ENCODE measurements at regions not wholly inside any gene's neighbourhood (a gene's known extent, or its start where the extent isn't known, plus 50 kb on each side); places are given as distances from the start of the nearest gene placed in this dataset.
"Not testable (repeated sequence)": the region's sequence is repeated elsewhere in the genome, so short reads cannot be mapped to it uniquely, and the experiment has no call there.

GRCh38 chr7:153224890-153225289 lies 465.3 kb downstream of the ACTR3B start:
- no peaks in the 10 kb centered on the region for H3K9me2 ChIP-seq (ENCODE audit: insufficient read depth, low read length)
- H3K4me3 ChIP-seq (ENCODE audit: low read depth, low read length, poor library complexity, severe bottlenecking) = no peak overlapping the region
- no peaks in the 10 kb centered on the region for H4K20me1 ChIP-seq (ENCODE audit: insufficient read depth, low read length)
- POLR2A ChIA-PET = interaction anchor here (0.6 kb wide), 1 partner anchor 29 kb away, joined by 4 read pairs; no protein-coding TSS in a partner anchor
- no peak overlapping the region for H2AFZ ChIP-seq (ENCODE audit: low read length)
- CTCF ChIA-PET (ENCODE audit: unreplicated experiment) = no interaction called here
- no peak overlapping the region for H3K4me2 ChIP-seq (ENCODE audit: low read length)
- H3K4me1 ChIP-seq (ENCODE audit: insufficient read depth, low read length, poor library complexity, severe bottlenecking) = no peaks in the 10 kb centered on the region
- no peak for TF ChIP-seq CTCF (conservative IDR thresholded peaks at IDR 0.05; ENCODE audit: low read length)
- no peak for TF ChIP-seq EZH2phosphoT487 (IDR thresholded peaks at IDR 0.05; ENCODE audit: borderline replicate concordance, low read depth, low read length)
- DNase-seq (ENCODE audit: low spot score) = no peak
- H3K79me2 ChIP-seq (ENCODE audit: insufficient read depth, low read depth, low read length) = no peaks in the 10 kb centered on the region
- BruUV-seq (replicated peaks) = no TSS peak
- H3K9me3 ChIP-seq (ENCODE audit: low read length) = no peaks in the 10 kb centered on the region
- intact Hi-C loops (cut with micrococcal nuclease; ENCODE audit: unreplicated experiment) = no loop called here
- H3K27ac ChIP-seq (ENCODE audit: low read depth, low read length, poor library complexity, severe bottlenecking) = no peak overlapping the region
- no peaks in the 10 kb centered on the region for H3K36me3 ChIP-seq (ENCODE audit: insufficient read depth, low read length)

DNA sequence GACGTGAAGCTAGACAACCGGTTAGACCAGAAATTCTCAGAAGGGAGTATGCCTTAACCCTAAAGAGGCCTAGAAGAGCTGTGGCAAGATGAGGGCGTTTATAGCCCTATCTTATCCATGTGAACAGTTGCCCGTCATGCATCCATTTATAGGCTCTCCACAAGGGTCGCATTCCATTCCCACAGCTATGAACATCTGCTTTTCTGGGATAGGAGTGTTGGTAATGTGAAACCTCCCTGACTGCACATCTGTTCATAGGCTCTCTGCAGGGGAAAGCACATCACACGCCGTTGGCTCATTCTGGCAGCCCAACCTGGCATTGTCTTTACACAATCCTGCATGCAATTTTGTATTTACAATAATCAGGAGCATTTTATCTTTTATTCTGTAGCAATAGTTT lies 485.6 kb downstream of the ACTR3B start:
- POLR2A ChIA-PET = interaction anchor here (0.6 kb wide), 1 partner anchor 548 kb away, joined by 6 read pairs; no protein-coding TSS in a partner anchor
- not testable (repeated sequence) for H3K4me2 ChIP-seq (ENCODE audit: low read length)

GRCh38 chr7:153245809-153246208 lies 486.3 kb downstream of the ACTR3B start:
- no peak overlapping the region for H2AFZ ChIP-seq (ENCODE audit: low read length)
- no peaks in the 10 kb centered on the region for H3K4me1 ChIP-seq (ENCODE audit: insufficient read depth, low read length, poor library complexity, severe bottlenecking)
- H3K79me2 ChIP-seq (ENCODE audit: insufficient read depth, low read depth, low read length) = no peaks in the 10 kb centered on the region
- no peaks in the 10 kb centered on the region for H3K9me3 ChIP-seq (ENCODE audit: low read length)
- TF ChIP-seq EZH2phosphoT487 (IDR thresholded peaks at IDR 0.05; ENCODE audit: borderline replicate concordance, low read depth, low read length) = no peak
- no peak for TF ChIP-seq CTCF (conservative IDR thresholded peaks at IDR 0.05; ENCODE audit: low read length)
- H3K4me2 ChIP-seq (ENCODE audit: low read length) = no peak overlapping the region
- ChIA-PET CTCF (ENCODE audit: unreplicated experiment) (no interaction called here), POLR2A (no interaction called here)
- no peaks in the 10 kb centered on the region for H3K9me2 ChIP-seq (ENCODE audit: insufficient read depth, low read length)
- DNase-seq (ENCODE audit: low spot score) = no peak
- no TSS peak for BruUV-seq (replicated peaks)
- no peaks in the 10 kb centered on the region for H4K20me1 ChIP-seq (ENCODE audit: insufficient read depth, low read length)
- no peaks in the 10 kb centered on the region for H3K36me3 ChIP-seq (ENCODE audit: insufficient read depth, low read length)
- no peak overlapping the region for H3K27ac ChIP-seq (ENCODE audit: low read depth, low read length, poor library complexity, severe bottlenecking)
- no peak overlapping the region for H3K4me3 ChIP-seq (ENCODE audit: low read depth, low read length, poor library complexity, severe bottlenecking)
- intact Hi-C loops (cut with micrococcal nuclease; ENCODE audit: unreplicated experiment) = no loop called here

More for the DNA sequence above, 485.6 kb downstream of the ACTR3B start:
- H3K27ac ChIP-seq (ENCODE audit: low read depth, low read length, poor library complexity, severe bottlenecking); H3K36me3 ChIP-seq (ENCODE audit: insufficient read depth, low read length); H3K9me3 ChIP-seq (ENCODE audit: low read length); H3K9me2 ChIP-seq (ENCODE audit: insufficient read depth, low read length); H3K4me1 ChIP-seq (ENCODE audit: insufficient read depth, low read length, poor library complexity, severe bottlenecking); intact Hi-C loops (cut with micrococcal nuclease; ENCODE audit: unreplicated experiment); DNase-seq (ENCODE audit: low spot score); H4K20me1 ChIP-seq (ENCODE audit: insufficient read depth, low read length); H3K79me2 ChIP-seq (ENCODE audit: insufficient read depth, low read depth, low read length); H3K4me3 ChIP-seq (ENCODE audit: low read depth, low read length, poor library complexity, severe bottlenecking); BruUV-seq (replicated peaks); CTCF ChIA-PET (ENCODE audit: unreplicated experiment); H2AFZ ChIP-seq (ENCODE audit: low read length): not testable (repeated sequence)
